ENCODE measurements at regions not wholly inside any gene's neighbourhood (a gene's known extent, or its start where the extent isn't known, plus 50 kb on each side); places are given as distances from the start of the nearest gene placed in this dataset.

DNA sequence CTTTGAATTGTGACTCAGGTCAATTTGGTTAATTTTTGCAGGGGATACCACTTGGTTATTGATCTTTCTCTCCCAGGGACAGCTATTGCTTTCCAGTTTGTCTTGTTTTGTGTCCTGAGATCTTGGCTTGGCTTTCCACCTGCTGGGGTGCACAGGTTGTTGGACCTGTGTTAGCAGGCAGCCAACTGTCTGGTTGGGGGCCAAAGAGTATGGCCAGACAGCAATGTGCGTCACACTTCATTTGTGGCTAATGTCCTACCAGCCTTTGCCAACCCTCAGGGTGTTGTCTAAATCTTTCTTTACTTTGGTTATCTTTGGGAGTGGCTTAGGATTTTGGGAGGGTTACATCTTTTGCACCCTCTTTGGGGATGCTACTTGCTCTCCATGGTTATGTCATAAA is 494.9 kb upstream of the ATP2B1 start:
- Histone ChIP-seq H3K4me1 (ENCODE audit: control insufficient read depth, insufficient read depth, low read length) (no peaks in the 10 kb centered on the region), H2AFZ (ENCODE audit: control insufficient read depth, low read depth, low read length) (no peak overlapping the region), H3K27ac (ENCODE audit: control insufficient read depth, insufficient read depth) (no peak overlapping the region), H3K4me3 (no peak overlapping the region), H3K4me2 (ENCODE audit: control insufficient read depth, insufficient read depth) (no peak overlapping the region), H3K9ac (ENCODE audit: control insufficient read depth, insufficient read depth, low read length) (no peak overlapping the region), H4K20me1 (ENCODE audit: control insufficient read depth, insufficient read depth) (no peaks in the 10 kb centered on the region), H3K27me3 (replicated peaks in 1 of 2; ENCODE audit: control insufficient read depth in 2 of 2, insufficient read depth in 2 of 2, low read length in 1 of 2) (no peaks in the 10 kb centered on the region), H3K36me3 (ENCODE audit: control insufficient read depth in 2 of 2, insufficient read depth in 2 of 2, low read length in 1 of 2) (no peaks in the 10 kb centered on the region), H3K9me3 (replicated peaks; ENCODE audit: control insufficient read depth, insufficient read depth, low read length) (no peaks in the 10 kb centered on the region; the same call in 2 of the 3 replicates), H3K79me2 (ENCODE audit: control insufficient read depth, insufficient read depth, low read length) (no peaks in the 10 kb centered on the region)
- ATAC-seq: no peak
- ChIA-PET POLR2A (no interaction called here), SMC1A (ENCODE audit: uncharacterized antibody, unreplicated experiment) (interaction anchor here (0.6 to 2.0 kb wide), 3 partner anchors 12 to 779 kb away, joined by 3 to 4 read pairs (median 3); no protein-coding TSS in a partner anchor), CTCF (no interaction called here), RAD21 (ENCODE audit: unreplicated experiment) (no interaction called here)
- no peak for FAIRE-seq
- no TSS peak for BruUV-seq (replicated peaks)
- DNase-seq (ENCODE audit: low read depth, low spot score): no peak
- in situ Hi-C loops (cut with MboI): no loop called here
- intact Hi-C loops (cut with micrococcal nuclease; ENCODE audit: unreplicated experiment): no loop called here
- 53% methylated on average over 1 of the region's 1 CpG for WGBS (ENCODE audit: insufficient coverage, insufficient replicate concordance, low lambda C conversion rate, missing lambda C conversion rate)
- TF ChIP-seq TCF3 (IDR thresholded peaks at IDR 0.05; ENCODE audit: borderline replicate concordance, insufficient read depth, low read depth, low read length): no peak
- TF ChIP-seq YY1 (IDR thresholded peaks at IDR 0.05; ENCODE audit: low read depth, low read length): no peak
- no peak for TF ChIP-seq JUNB (IDR thresholded peaks at IDR 0.05)
- TF ChIP-seq POU2F2 (IDR thresholded peaks at IDR 0.05; ENCODE audit: borderline replicate concordance, low read depth, low read length): no peak
- TF ChIP-seq, protein P1, sequence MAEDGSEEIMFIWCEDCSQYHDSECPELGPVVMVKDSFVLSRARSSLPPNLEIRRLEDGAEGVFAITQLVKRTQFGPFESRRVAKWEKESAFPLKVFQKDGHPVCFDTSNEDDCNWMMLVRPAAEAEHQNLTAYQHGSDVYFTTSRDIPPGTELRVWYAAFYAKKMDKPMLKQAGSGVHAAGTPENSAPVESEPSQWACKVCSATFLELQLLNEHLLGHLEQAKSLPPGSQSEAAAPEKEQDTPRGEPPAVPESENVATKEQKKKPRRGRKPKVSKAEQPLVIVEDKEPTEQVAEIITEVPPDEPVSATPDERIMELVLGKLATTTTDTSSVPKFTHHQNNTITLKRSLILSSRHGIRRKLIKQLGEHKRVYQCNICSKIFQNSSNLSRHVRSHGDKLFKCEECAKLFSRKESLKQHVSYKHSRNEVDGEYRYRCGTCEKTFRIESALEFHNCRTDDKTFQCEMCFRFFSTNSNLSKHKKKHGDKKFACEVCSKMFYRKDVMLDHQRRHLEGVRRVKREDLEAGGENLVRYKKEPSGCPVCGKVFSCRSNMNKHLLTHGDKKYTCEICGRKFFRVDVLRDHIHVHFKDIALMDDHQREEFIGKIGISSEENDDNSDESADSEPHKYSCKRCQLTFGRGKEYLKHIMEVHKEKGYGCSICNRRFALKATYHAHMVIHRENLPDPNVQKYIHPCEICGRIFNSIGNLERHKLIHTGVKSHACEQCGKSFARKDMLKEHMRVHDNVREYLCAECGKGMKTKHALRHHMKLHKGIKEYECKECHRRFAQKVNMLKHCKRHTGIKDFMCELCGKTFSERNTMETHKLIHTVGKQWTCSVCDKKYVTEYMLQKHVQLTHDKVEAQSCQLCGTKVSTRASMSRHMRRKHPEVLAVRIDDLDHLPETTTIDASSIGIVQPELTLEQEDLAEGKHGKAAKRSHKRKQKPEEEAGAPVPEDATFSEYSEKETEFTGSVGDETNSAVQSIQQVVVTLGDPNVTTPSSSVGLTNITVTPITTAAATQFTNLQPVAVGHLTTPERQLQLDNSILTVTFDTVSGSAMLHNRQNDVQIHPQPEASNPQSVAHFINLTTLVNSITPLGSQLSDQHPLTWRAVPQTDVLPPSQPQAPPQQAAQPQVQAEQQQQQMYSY (CRISPR knock-in tag; IDR thresholded peaks at IDR 0.05): no peak
- no peak for TF ChIP-seq RAD51 (IDR thresholded peaks at IDR 0.05)
- no peak for TF ChIP-seq RFX5 (IDR thresholded peaks at IDR 0.05; ENCODE audit: low read depth, low read length)
- TF ChIP-seq, protein P2, sequence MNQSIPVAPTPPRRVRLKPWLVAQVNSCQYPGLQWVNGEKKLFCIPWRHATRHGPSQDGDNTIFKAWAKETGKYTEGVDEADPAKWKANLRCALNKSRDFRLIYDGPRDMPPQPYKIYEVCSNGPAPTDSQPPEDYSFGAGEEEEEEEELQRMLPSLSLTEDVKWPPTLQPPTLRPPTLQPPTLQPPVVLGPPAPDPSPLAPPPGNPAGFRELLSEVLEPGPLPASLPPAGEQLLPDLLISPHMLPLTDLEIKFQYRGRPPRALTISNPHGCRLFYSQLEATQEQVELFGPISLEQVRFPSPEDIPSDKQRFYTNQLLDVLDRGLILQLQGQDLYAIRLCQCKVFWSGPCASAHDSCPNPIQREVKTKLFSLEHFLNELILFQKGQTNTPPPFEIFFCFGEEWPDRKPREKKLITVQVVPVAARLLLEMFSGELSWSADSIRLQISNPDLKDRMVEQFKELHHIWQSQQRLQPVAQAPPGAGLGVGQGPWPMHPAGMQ (IDR thresholded peaks at IDR 0.05; ENCODE audit: borderline replicate concordance): no peak
- TF ChIP-seq TARDBP (IDR thresholded peaks at IDR 0.05; ENCODE audit: borderline replicate concordance): no peak
- TF ChIP-seq, protein P3, sequence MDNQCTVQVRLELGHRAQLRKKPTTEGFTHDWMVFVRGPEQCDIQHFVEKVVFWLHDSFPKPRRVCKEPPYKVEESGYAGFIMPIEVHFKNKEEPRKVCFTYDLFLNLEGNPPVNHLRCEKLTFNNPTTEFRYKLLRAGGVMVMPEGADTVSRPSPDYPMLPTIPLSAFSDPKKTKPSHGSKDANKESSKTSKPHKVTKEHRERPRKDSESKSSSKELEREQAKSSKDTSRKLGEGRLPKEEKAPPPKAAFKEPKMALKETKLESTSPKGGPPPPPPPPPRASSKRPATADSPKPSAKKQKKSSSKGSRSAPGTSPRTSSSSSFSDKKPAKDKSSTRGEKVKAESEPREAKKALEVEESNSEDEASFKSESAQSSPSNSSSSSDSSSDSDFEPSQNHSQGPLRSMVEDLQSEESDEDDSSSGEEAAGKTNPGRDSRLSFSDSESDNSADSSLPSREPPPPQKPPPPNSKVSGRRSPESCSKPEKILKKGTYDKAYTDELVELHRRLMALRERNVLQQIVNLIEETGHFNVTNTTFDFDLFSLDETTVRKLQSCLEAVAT (IDR thresholded peaks at IDR 0.05): no peak
- TF ChIP-seq WRNIP1 (IDR thresholded peaks at IDR 0.05; ENCODE audit: borderline replicate concordance, low read depth, low read length): no peak

All from GM12878 (cell line).